Brain pericyte (primary cell): ENCODE measurements at regions not wholly inside any gene's neighbourhood (a gene's known extent, or its start where the extent isn't known, plus 50 kb on each side); places are given as distances from the start of the nearest gene placed in this dataset.

Experiments used
- DNase-seq: peaks from one replicate; pipeline ENCODE4 v3.0.0-alpha.2; 2012; ENCODE audit warnings: low read depth, low spot score

DNA sequence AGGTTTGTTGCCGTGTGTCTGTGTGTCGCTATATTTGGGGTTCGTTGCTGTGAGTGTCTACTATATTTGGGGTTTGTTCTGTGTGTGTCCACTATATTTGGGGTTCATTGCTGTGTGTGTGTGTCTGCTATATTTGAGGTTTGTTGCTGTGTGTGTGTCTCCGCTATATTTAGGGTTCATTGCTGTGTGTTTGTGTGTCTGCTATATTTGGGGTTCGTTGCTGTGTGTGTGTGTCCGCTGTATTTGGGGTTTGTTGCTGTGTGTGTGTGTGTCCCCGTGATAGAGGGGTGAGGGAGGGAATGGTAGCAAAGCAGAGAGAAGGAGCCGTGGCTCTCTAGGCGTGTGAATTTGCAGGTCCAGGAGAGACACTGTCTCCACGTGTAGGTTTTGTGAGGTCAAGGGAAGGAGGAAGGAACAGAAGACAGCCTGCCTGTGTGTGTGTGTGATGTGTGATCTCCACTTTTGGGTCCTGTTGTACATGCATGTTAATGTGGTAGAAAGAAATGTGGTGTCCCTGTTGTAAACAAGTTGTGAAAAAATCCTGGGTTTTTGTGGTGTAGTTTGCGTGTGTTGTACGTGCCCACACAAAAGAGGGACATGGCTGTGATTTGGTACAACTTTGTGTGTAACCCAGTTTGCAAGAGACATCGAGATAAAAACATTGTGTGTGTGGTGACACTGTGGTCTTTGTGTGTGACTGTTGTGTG is 56.3 kb upstream of the ECE1 start:
- no peak for DNase-seq

DNA sequence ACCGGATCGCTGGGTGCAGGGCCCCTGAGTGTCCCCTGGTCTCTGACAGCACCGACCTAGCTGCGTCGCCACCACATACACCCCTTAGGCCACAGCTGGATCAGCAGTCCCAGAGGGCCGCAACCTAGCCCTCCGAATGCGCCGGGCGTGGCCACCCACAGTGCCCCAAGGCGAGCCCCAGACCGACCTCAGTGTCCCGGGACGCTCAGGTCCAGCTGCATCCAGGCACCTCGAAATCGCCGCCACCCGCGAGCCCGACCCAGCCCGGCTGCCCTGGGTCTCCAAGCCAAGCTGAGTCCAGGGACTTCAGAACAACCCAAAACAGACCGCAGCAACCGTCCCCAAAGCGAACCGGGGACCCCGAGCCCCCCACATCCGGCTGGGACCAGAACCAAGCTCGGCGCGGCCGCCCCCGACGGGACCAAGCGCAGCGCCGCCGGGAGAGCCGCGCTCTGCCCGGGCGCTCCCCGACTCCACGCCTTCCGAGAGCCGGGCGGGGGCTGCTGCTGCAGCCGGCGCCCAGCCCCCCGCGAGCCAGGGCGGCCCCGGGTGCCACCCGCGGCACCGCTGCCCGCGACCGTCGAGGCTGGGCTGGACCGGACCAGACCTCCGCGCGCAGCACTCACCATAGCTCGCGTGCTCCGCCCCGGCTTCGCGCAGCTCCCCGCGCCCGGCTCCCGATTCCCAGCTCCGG is 54.6 kb upstream of the ECE1 start:
- no peak for DNase-seq

DNA sequence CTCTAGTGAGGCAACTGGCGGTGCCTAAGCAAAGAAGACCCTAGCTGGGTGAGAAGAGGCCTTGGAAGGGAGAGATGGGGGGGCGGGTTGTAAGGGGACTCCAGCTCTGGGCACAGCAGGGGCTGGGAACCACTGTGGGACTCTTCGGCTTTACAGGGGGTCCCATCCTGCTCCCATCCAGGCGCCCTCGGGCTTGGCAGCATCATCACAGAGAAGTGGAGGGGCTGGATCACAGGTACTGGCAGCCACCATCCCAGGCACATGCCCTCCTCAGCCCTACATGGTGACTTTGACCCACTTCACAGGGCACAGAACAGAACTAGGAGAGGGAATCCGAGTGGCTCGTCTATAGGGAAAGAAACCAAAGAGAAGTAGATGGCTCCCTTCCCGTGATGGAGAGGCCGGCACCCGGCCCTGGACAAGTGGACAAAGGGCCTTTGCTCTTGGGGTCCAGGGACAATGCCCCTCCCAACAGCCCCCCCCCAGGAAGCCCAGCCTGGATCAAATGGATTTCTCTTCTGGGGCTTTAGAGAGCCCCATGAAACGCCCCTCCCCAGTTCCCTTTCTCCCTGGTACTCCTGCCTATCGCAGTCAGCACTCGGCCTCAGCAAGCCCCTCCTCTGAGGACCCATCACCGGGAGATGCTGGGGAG is 54.0 kb upstream of the ECE1 start:
- no peak for DNase-seq

DNA sequence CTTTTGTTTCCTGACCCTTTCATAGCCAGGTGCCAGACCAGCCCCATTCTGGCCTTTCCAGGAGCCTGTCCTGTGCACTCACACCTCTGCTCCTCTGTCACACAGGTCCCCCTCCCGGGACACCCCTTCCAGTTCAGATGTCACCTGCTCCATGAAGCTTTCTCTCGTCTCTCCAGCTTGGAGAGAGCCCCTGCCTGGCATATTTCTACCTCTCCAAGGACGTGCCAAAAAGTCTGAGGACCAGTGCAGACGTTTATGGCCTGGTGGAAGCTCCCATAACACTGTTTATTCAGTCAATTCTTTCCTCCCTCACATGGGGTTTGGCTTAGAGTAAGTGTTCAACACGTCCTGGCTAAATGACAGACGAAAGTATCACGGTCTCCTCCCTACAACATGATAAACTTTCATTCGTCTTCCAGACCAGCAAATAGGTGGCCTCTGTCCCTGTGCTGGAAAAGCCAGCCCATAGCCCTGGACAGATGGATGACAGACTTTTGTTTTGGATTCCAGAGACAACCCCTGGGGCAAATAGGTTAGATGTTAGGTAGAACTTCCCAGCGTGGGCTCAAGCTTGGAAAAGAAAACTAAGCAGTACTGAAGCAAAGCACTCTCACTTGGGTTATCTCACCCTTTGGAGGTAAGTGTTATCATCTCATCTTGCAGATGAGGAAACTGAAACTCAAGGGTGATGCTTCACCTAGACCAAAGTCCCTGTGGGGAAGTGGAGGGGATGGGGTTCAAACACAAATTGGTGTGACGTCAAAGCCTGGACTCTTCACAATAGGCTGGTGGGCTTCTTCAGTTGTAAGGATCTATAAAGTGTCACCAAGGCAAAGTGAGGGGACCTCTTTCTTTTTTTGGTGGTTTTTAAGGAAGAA is 52.9 kb upstream of the ECE1 start:
- no peak for DNase-seq

DNA sequence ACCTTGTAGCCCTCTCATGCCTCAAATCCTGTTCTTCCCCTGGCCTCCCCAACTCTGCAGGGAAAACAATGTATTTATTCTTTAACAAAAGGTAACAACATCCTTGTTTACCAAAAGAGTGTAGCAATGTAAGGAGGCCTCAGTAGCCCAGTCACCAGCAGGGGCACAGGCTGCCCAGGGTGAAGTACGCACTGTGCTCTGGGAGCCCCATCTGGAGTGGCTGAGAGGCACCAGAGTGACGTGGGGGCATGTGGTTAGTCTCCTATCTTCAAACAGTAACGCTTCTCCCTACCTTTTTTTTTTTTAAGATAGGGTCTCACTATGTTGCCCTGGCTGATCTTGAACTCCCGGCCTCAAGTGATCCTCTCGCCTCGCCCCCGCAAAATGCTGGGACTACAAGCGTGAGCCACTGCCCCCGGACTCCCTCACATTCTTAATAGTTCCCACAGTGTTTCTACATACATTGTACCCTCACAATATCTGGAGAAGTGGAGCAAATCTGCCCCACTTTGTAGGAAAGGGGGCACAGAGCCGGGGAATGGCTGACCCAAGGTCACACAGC is 51.3 kb upstream of the ECE1 start:
- DNase-seq = no peak

DNA sequence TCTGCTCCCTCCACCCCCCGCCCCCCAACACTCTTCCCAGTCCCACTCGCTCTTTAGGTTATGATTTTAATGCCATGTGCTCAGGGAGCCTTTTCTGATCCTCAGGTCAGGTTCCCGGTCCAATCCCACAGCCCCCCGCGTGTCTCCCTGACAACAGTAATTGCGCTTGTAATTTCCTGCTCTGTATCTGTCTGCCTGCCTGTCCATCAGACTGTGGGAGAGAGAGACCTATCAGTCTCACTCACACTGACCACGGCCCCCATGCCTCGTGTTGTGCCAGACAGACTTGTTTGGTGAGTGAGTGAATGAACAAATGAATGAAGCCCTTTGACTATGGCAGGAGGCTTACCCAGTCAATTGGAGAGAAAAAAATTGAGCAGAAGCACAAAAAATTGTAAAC is 50.8 kb upstream of the ECE1 start:
- DNase-seq = no peak

DNA sequence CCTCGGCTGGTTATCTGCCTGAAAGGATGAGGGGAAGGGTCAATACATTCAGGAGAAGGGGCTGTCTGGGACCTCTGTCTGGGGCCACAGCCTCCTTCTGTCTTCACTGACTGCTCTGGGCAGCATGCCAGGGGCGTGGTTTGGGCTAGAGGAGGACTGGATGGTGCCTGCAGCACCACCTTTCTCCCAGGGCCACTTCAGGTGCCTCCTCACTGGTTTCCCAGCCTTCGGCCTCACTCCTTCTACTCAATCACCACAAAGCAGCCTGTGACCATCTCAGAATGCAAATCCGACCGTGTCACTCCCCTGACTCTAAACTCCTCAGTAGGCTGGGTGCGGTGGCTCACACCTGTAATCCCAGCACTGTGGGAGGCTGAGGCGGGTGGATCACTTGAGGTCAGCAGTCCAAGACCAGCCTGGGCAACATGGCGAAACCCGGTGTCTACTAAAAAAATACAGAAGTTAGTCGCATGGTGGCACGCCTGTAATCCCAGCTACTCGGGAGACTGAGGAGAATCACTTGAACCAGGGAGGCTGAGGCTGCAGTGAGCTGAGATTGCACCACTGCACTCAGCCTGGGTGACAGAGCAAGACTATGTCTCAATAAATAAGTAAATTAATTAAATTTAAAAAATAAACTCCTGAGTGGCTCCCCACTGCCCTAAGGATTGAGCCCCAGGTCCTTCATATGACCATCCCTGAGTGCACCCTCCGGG is 50.1 kb upstream of the ECE1 start:
- DNase-seq = no peak
